Nephron progenitor cell (in vitro differentiated cells): ENCODE measurements at regions not wholly inside any gene's neighbourhood (a gene's known extent, or its start where the extent isn't known, plus 50 kb on each side); places are given as distances from the start of the nearest gene placed in this dataset.

Source experiments
- DNase-seq: peaks from one replicate; pipeline ENCODE4 v3.0.0; 2021
- H3K27ac Mint-ChIP-seq: 2 replicates; pipeline ENCODE4 v1.8.0; 2021; ENCODE audit warnings: mild to moderate bottlenecking, moderate library complexity, mixed read lengths
- H3K27me3 Mint-ChIP-seq: 2 replicates; pipeline ENCODE4 v1.8.0; 2021; ENCODE audit warnings: mild to moderate bottlenecking, low read depth, mixed read lengths; ENCODE audit not compliant: poor library complexity
- H3K36me3 Mint-ChIP-seq: 2 replicates; pipeline ENCODE4 v1.8.0; 2021; ENCODE audit warnings: low read depth, mixed read lengths
- H3K4me1 Mint-ChIP-seq: 2 replicates; pipeline ENCODE4 v1.8.0; 2021; ENCODE audit warnings: mixed read lengths
- H3K4me3 Mint-ChIP-seq: 2 replicates; pipeline ENCODE4 v1.8.0; 2021; ENCODE audit warnings: mild to moderate bottlenecking, moderate library complexity, mixed read lengths
- H3K9me3 Mint-ChIP-seq: 2 replicates; pipeline ENCODE4 v1.8.0; 2021; ENCODE audit warnings: mild to moderate bottlenecking, moderate library complexity, mixed read lengths
- CTCF ChIP-seq: fragments of 200-600 bp; sonication (generic); IDR thresholded peaks from 2 replicates; pipeline ENCODE4 v1.5.0; 2021; ENCODE audit warnings: antibody characterized with exemption

DNA sequence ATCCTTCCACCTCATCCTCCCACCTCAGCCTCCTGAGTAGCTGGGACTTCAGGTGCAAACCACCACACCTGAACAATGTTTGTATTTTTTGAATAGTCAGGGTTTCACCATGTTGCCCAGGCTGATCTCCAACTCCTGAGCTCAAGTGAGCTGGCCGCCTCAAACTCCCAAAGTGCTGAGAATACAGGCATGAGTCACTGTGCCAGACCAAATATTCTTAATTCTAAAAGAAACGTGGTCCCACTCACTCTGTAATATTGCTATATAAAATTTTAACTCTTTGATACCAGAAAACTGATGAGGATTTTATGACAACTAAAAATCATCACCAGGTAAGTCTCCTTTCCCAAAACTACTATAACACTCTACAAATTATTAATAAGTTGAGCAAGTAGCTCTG, 716.8 kb upstream of the GJE1 start:
- Mint-ChIP-seq H3K27ac (no peak overlapping the region), H3K4me3 (no peak overlapping the region), H3K9me3 (peaks cover under 1% of the 10 kb centered on the region), H3K36me3 (no peaks in the 10 kb centered on the region), H3K4me1 (no peaks in the 10 kb centered on the region), H3K27me3 (no peaks in the 10 kb centered on the region)
- no peak for TF ChIP-seq CTCF
- DNase-seq: no peak

- no peak overlapping the region for H3K27ac Mint-ChIP-seq
- no peak for DNase-seq
These were observed 719.5 kb upstream of the GJE1 start for GRCh38 chr6:141413196-141413595.

DNA sequence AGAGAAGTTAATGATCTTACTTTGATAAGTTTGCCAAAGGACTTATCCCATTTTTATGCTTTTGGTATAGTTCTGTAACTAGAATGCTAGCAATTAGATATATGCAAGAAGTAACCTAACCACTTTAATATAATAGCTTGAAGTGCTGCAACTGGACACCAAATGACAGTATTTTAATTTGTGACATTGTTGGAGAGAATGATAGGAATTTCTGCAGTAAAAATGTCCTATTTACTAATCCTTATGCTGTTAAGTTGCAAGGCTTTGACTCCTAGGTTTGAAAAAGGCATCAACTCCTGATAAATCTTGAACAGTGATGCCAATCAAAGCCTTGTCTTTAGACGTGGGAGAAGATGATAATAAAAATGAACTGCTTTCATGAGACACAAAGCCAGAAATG, 726.0 kb upstream of the GJE1 start:
- peaks cover 4% of the 10 kb centered on the region for H3K4me1 Mint-ChIP-seq
- H3K27me3 Mint-ChIP-seq: no peaks in the 10 kb centered on the region
- peaks cover 5% of the 10 kb centered on the region for H3K36me3 Mint-ChIP-seq
- no peak for TF ChIP-seq CTCF
- no peak overlapping the region for H3K27ac Mint-ChIP-seq
- DNase-seq: no peak
- no peak overlapping the region for H3K4me3 Mint-ChIP-seq
- peaks cover 38% of the 10 kb centered on the region for H3K9me3 Mint-ChIP-seq

More at GRCh38 chr6:141413196-141413595, 719.5 kb upstream of the GJE1 start:
- Mint-ChIP-seq H3K4me1 (no peaks in the 10 kb centered on the region), H3K36me3 (peaks cover 5% of the 10 kb centered on the region), H3K4me3 (no peak overlapping the region), H3K9me3 (peaks cover 24% of the 10 kb centered on the region), H3K27me3 (no peaks in the 10 kb centered on the region)
- no peak for TF ChIP-seq CTCF

- H3K27ac Mint-ChIP-seq: no peak overlapping the region
- H3K4me1 Mint-ChIP-seq: peaks cover 13% of the 10 kb centered on the region
- no peaks in the 10 kb centered on the region for H3K27me3 Mint-ChIP-seq
- no peak overlapping the region for H3K4me3 Mint-ChIP-seq
- no peak for TF ChIP-seq CTCF
- no peak for DNase-seq
- peaks cover 20% of the 10 kb centered on the region for H3K9me3 Mint-ChIP-seq
- peaks cover 2% of the 10 kb centered on the region for H3K36me3 Mint-ChIP-seq
These were observed 728.9 kb upstream of the GJE1 start for GRCh38 chr6:141403827-141404226.

DNA sequence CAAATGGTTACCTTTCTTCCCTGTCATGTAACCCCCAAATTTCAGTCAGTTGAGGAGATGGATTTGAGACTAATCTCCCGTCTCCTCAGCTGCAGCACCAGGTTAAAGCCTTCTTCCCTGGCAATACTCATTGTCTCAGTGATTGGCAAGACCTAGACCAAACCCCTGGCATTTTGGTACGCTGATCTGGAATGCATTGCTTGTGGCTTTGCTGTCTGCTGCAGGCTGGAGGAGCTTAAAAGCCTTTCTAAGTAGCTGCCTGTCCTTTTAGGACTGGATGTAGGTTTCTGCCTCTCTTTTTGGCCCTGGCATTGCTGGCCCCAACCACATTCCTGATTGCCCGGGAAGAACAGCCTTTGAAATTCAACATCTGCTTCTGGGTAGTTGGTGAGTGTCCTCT, 729.6 kb upstream of the GJE1 start:
- TF ChIP-seq CTCF: no peak
- H3K27ac Mint-ChIP-seq: peak overlapping the region; percentile 2
- no peak for DNase-seq
- H3K36me3 Mint-ChIP-seq: no peaks in the 10 kb centered on the region
- peaks cover 13% of the 10 kb centered on the region for H3K9me3 Mint-ChIP-seq
- no peak overlapping the region for H3K4me3 Mint-ChIP-seq
- no peaks in the 10 kb centered on the region for H3K27me3 Mint-ChIP-seq
- peaks cover 13% of the 10 kb centered on the region for H3K4me1 Mint-ChIP-seq

DNA sequence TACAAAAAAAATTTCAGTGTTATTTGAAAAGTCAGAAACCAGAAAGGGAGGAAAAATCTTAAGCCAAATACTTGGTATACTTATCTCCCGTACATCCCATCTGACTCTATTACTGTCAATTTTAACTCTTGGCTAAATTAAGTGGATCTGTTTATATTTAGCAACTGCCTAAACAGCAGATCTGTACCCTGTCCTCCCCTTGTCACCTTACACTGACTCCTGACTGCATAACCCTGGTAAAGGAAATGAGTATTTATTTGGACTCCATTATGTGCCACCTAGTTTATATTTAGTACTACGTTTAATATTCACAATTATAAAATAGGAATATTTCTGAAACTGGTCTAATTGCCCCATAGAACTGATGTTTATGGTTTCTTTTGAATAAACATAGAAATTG, 730.2 kb upstream of the GJE1 start:
- Mint-ChIP-seq H3K36me3 (no peaks in the 10 kb centered on the region), H3K4me3 (no peak overlapping the region), H3K27ac (peak overlapping the region; percentile 2), H3K9me3 (peaks cover 9% of the 10 kb centered on the region), H3K4me1 (peaks cover 13% of the 10 kb centered on the region), H3K27me3 (no peaks in the 10 kb centered on the region)
- no peak for TF ChIP-seq CTCF
- no peak for DNase-seq
